ENCODE measurements at regions not wholly inside any gene's neighbourhood (a gene's known extent, or its start where the extent isn't known, plus 50 kb on each side); places are given as distances from the start of the nearest gene placed in this dataset.

GRCh38 chr1:94323311-94324177, 86.2 kb upstream of the ARHGAP29 start:
- TF ChIP-seq POLR2A (IDR thresholded peaks at IDR 0.05; ENCODE audit: low read length) (no peak), GATA1 (IDR thresholded peaks at IDR 0.05; ENCODE audit: low read depth, low read length) (no peak)

Measured in erythroblast (primary cell).